ENCODE measurements at regions not wholly inside any gene's neighbourhood (a gene's known extent, or its start where the extent isn't known, plus 50 kb on each side); places are given as distances from the start of the nearest gene placed in this dataset.

DNA sequence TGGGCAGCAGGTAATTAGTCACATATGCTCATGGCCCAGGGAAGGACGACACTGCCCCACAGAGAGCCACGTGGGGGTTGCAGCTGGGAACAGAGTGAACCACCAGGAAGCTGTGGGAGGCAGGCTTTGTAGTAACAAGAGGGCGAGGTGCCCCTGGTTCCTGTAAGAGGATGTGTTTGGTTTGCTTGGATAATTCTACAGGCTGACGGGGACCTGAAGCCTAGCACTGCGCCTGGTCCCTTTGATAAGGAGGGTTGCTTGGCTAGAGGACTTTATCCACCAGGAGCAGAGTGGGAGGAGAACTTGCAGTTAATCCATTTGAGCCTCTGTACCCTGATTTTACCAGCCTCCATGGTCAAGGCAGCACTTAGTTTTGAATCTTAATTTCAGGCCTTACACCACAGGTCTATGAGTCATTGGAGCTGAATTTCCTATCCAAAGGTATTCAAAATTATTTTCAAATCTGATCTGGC is 67.4 kb upstream of the CLDN10 start:
- TF ChIP-seq, protein P1, sequence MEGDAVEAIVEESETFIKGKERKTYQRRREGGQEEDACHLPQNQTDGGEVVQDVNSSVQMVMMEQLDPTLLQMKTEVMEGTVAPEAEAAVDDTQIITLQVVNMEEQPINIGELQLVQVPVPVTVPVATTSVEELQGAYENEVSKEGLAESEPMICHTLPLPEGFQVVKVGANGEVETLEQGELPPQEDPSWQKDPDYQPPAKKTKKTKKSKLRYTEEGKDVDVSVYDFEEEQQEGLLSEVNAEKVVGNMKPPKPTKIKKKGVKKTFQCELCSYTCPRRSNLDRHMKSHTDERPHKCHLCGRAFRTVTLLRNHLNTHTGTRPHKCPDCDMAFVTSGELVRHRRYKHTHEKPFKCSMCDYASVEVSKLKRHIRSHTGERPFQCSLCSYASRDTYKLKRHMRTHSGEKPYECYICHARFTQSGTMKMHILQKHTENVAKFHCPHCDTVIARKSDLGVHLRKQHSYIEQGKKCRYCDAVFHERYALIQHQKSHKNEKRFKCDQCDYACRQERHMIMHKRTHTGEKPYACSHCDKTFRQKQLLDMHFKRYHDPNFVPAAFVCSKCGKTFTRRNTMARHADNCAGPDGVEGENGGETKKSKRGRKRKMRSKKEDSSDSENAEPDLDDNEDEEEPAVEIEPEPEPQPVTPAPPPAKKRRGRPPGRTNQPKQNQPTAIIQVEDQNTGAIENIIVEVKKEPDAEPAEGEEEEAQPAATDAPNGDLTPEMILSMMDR (IDR thresholded peaks at IDR 0.05), result no peak
- no peak for TF ChIP-seq POLR2A (IDR thresholded peaks at IDR 0.05)
